Upper lobe of left lung (tissue), 4 donors: ENCODE measurements at regions not wholly inside any gene's neighbourhood (a gene's known extent, or its start where the extent isn't known, plus 50 kb on each side); places are given as distances from the start of the nearest gene placed in this dataset.

Source experiments
- CTCF ChIP-seq, 6 experiments: fragments of 450-650 bp in 4 of 6; fragments of 200-600 bp in 2 of 6; sonication (generic) in 2 of 6; IDR thresholded peaks; one replicate each; pipeline ENCODE4 v1.5.1; 2016 to 2019; ENCODE audit warnings: antibody characterized with exemption in 6 of 6
- EP300 ChIP-seq, 4 donors: sonication (generic); formaldehyde crosslinking; IDR thresholded peaks; one replicate each; pipeline ENCODE4 v1.5.1; 2017; ENCODE audit warnings: antibody characterized with exemption in 4 of 4, control low read depth in 2 of 4
- POLR2A ChIP-seq, 4 donors: fragments of 450-650 bp; IDR thresholded peaks; one replicate each; pipeline ENCODE4 v1.5.1; 2016 to 2017; ENCODE audit warnings: antibody characterized with exemption in 4 of 4, mild to moderate bottlenecking in 2 of 4
- POLR2AphosphoS5 ChIP-seq, 2 donors: sonication (generic); formaldehyde crosslinking; IDR thresholded peaks; one replicate each; pipeline ENCODE4 v1.5.1; 2017; ENCODE audit warnings: antibody characterized with exemption in 2 of 2

GRCh38 chrX:3522101-3522650 is 175.7 kb upstream of the MXRA5 start:
- TF ChIP-seq CTCF (IDR thresholded peaks at IDR 0.05): no peak
- no peak for TF ChIP-seq POLR2AphosphoS5 (IDR thresholded peaks at IDR 0.05)
- TF ChIP-seq POLR2A (IDR thresholded peaks at IDR 0.05): no peak
- no peak for TF ChIP-seq EP300 (IDR thresholded peaks at IDR 0.05)
